ENCODE measurements at regions not wholly inside any gene's neighbourhood (a gene's known extent, or its start where the extent isn't known, plus 50 kb on each side); places are given as distances from the start of the nearest gene placed in this dataset.

GRCh38 chr16:5979905-5980550 is 882.4 kb upstream of the EEF2KMT start:
- TF ChIP-seq L3MBTL2 (conservative IDR thresholded peaks at IDR 0.05) (no peak), SP1 (IDR thresholded peaks at IDR 0.05) (no peak), SUZ12 (IDR thresholded peaks at IDR 0.05) (no peak), FOXA1 (IDR thresholded peaks at IDR 0.05) (no peak), TARDBP (IDR thresholded peaks at IDR 0.05) (no peak), ZNF384 (IDR thresholded peaks at IDR 0.05) (no peak), FOXM1 (IDR thresholded peaks at IDR 0.05; ENCODE audit: borderline replicate concordance) (no peak), ELF4 (IDR thresholded peaks at IDR 0.05) (no peak), CTBP1 (IDR thresholded peaks at IDR 0.05; ENCODE audit: borderline replicate concordance) (no peak), BHLHE40 (IDR thresholded peaks at IDR 0.05; ENCODE audit: borderline replicate concordance) (no peak), HDGF (IDR thresholded peaks at IDR 0.05; ENCODE audit: borderline replicate concordance) (no peak)
- TF ChIP-seq, protein P1, sequence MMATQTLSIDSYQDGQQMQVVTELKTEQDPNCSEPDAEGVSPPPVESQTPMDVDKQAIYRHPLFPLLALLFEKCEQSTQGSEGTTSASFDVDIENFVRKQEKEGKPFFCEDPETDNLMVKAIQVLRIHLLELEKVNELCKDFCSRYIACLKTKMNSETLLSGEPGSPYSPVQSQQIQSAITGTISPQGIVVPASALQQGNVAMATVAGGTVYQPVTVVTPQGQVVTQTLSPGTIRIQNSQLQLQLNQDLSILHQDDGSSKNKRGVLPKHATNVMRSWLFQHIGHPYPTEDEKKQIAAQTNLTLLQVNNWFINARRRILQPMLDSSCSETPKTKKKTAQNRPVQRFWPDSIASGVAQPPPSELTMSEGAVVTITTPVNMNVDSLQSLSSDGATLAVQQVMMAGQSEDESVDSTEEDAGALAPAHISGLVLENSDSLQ (IDR thresholded peaks at IDR 0.05) = no peak
